ENCODE measurements at regions not wholly inside any gene's neighbourhood (a gene's known extent, or its start where the extent isn't known, plus 50 kb on each side); places are given as distances from the start of the nearest gene placed in this dataset.

DNA sequence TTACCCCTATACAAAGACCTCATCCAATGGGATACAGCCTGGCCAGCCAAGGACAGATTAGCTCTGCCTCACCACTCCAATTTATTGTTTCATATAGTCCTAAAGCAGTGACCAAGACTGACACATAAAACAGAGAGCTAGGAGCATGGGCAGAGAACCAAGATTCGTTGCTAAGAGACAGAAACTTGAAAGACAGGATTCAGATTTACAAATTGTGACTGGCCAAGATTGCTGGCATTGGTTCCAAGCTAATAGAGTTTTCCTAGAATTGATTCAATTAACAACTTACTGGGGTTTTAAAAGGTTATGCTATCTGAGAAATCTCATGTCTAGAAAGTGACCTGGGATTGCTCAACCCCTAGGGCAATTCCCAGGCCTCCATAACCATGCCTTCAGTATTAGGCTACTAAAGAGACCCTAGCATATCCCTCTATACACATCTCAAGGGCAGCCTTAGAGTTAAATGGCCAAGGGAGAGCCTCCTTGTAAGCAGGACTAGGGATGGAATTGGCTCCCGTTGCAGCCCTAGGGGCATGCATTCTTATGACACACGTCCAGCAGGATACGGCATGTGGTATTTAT lies 75.6 kb downstream of the ICOS start:
- TF ChIP-seq EZH2phosphoT487 (IDR thresholded peaks at IDR 0.05; ENCODE audit: low read length) = no peak
- TF ChIP-seq, protein P1, sequence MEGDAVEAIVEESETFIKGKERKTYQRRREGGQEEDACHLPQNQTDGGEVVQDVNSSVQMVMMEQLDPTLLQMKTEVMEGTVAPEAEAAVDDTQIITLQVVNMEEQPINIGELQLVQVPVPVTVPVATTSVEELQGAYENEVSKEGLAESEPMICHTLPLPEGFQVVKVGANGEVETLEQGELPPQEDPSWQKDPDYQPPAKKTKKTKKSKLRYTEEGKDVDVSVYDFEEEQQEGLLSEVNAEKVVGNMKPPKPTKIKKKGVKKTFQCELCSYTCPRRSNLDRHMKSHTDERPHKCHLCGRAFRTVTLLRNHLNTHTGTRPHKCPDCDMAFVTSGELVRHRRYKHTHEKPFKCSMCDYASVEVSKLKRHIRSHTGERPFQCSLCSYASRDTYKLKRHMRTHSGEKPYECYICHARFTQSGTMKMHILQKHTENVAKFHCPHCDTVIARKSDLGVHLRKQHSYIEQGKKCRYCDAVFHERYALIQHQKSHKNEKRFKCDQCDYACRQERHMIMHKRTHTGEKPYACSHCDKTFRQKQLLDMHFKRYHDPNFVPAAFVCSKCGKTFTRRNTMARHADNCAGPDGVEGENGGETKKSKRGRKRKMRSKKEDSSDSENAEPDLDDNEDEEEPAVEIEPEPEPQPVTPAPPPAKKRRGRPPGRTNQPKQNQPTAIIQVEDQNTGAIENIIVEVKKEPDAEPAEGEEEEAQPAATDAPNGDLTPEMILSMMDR (IDR thresholded peaks at IDR 0.05; ENCODE audit: low read length) = no peak
